SH-SY5Y (cell line): ENCODE measurements at regions not wholly inside any gene's neighbourhood (a gene's known extent, or its start where the extent isn't known, plus 50 kb on each side); places are given as distances from the start of the nearest gene placed in this dataset.

Experiments used
- GATA2 ChIP-seq: IDR thresholded peaks from 2 replicates; pipeline ENCODE4 v1.6.1; 2011; ENCODE audit warnings: mild to moderate bottlenecking, low read depth, low read length
- GATA3 ChIP-seq: IDR thresholded peaks from 2 replicates; pipeline ENCODE4 v1.6.1; 2011; ENCODE audit warnings: low read depth, mild to moderate bottlenecking, low read length, moderate library complexity

DNA sequence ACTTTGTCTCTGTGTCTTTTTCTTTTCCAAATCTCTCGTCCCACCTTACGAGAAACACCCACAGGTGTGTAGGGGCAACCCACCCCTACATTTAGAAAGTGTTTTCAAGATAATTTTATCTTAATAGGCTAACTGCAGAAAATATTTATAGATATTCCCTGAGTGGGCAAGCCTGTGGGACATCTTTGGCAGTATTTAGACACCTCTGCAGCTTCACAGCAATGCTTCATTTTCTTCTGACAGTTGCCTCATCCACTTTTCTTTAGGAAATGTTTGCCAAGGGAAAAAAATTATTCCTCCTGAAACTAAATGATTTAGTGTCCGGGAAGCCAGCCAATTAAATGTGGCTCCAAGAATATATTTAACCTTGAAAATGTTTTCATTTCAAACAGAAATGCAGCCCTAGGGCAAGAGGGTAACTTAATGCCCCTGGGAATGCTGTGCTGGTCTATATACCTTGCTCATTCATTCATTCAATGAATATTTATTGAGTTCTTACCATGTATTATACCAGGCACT lies 290.4 kb downstream of the ABCC12 start:
- no peak for TF ChIP-seq GATA2
- no peak for TF ChIP-seq GATA3
